CD8-positive, alpha-beta memory T cell (primary cell): ENCODE measurements at regions not wholly inside any gene's neighbourhood (a gene's known extent, or its start where the extent isn't known, plus 50 kb on each side); places are given as distances from the start of the nearest gene placed in this dataset.

Source experiments
- CTCF ChIA-PET: fragments of 350-600 bp; sonication (Branson Sonifier 250); formaldehyde crosslinking; loops from one replicate; lab custom pipeline; 2021; ENCODE audit warnings: antibody characterized with exemption; lab: Charles Lee
- POLR2A ChIA-PET: fragments of 350-600 bp; sonication (Branson Sonifier 250); formaldehyde crosslinking; loops from one replicate; lab custom pipeline; 2021; ENCODE audit warnings: antibody characterized with exemption; lab: Charles Lee
- DNase-seq, 5 donors: peaks; one replicate each; pipeline versions ENCODE4 v3.0.0 to v3.0.0-alpha.2; 2020 to 2022; ENCODE audit warnings: mixed read lengths in 1 of 5
- H3K27ac ChIP-seq: one replicate; pipeline ENCODE4 v1.7.0; 2013; ENCODE audit warnings: low read depth, mild to moderate bottlenecking, low read length, moderate library complexity
- H3K27me3 ChIP-seq: 2 replicates; pipeline ENCODE4 v1.7.0; 2013; ENCODE audit warnings: low read length, mild to moderate bottlenecking; ENCODE audit not compliant: insufficient read depth, poor library complexity, severe bottlenecking
- H3K36me3 ChIP-seq: 2 replicates; pipeline ENCODE4 v1.7.0; 2013; ENCODE audit warnings: mild to moderate bottlenecking, low read length, moderate library complexity; ENCODE audit not compliant: insufficient read depth
- H3K4me1 ChIP-seq: 2 replicates; pipeline ENCODE4 v1.7.0; 2013; ENCODE audit warnings: mild to moderate bottlenecking, low read length, moderate library complexity; ENCODE audit not compliant: insufficient read depth
- H3K4me3 ChIP-seq: 2 replicates; pipeline ENCODE4 v1.7.0; 2013; ENCODE audit warnings: mild to moderate bottlenecking, low read length
- H3K9me3 ChIP-seq: 2 replicates; pipeline ENCODE4 v1.7.0; 2013; ENCODE audit warnings: mild to moderate bottlenecking, low read length
- H3K27ac Mint-ChIP-seq, 8 donors: one replicate each; pipeline ENCODE4 v1.8.0; 2020 to 2021; ENCODE audit warnings: mixed read lengths in 8 of 8, mild to moderate bottlenecking in 6 of 8, inconsistent platforms in 3 of 8, moderate library complexity in 3 of 8
- H3K27me3 Mint-ChIP-seq, 2 donors: one replicate each; pipeline ENCODE4 v1.8.0; 2020 to 2021; ENCODE audit warnings: mixed read lengths in 2 of 2, mild to moderate bottlenecking in 1 of 2, moderate library complexity in 1 of 2
- H3K36me3 Mint-ChIP-seq, 3 donors: one replicate each; pipeline ENCODE4 v1.8.0; 2020 to 2021; ENCODE audit warnings: mixed read lengths in 3 of 3, inconsistent platforms in 1 of 3, mild to moderate bottlenecking in 1 of 3
- H3K4me1 Mint-ChIP-seq, 3 donors: one replicate each; pipeline ENCODE4 v1.8.0; 2020 to 2021; ENCODE audit warnings: mixed read lengths in 3 of 3, inconsistent platforms in 1 of 3, mild to moderate bottlenecking in 1 of 3
- H3K4me3 Mint-ChIP-seq, 7 donors: one replicate each; pipeline ENCODE4 v1.8.0; 2020 to 2021; ENCODE audit warnings: mixed read lengths in 7 of 7, mild to moderate bottlenecking in 6 of 7, moderate library complexity in 4 of 7, inconsistent platforms in 2 of 7
- H3K9me3 Mint-ChIP-seq, 5 donors: one replicate each; pipeline ENCODE4 v1.8.0; 2020 to 2022; ENCODE audit warnings: mixed read lengths in 5 of 5, mild to moderate bottlenecking in 3 of 5, moderate library complexity in 2 of 5, inconsistent platforms in 1 of 5

DNA sequence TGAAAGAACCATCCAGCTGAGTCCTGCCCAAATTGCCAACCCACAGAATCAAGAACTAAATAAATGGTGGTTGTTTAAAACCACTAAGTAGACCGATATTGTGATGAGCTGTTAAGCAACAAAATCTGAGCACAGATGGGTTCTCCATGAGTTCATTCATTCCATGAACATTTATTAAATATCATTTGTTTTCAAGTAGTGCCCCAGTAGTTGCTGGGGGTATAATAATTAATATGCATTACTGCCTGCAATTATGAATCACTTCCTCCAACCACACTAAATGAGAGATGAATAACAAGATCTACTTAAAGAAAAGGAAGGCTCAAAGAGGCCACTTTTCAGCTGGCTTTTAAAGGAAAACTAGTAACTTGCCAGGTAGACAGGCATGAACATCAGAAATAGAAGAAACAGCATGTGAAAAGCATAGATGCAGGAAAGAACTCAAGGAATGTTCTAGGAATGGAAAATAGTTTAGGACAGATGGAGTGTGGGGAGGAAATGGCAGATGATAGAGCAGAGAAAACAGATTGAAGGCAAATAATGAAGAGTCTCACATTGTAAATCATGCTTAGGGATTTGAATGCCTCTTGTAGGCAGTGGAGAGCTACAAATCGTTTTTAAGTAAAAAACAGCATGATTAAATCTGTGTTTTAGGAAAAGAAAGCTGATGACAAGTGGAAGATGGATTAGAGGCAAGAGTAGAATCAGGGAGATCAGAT, 641.7 kb upstream of the DIPK2B start:
- CTCF ChIA-PET, result interaction anchor here (1.1 to 2.4 kb wide), 3 partner anchors 11 to 210 kb away, joined by 3 to 19 read pairs (median 3); no protein-coding TSS in a partner anchor
- no peak overlapping the region for H3K27ac ChIP-seq
- H3K9me3 Mint-ChIP-seq, result no peaks in the 10 kb centered on the region

DNA sequence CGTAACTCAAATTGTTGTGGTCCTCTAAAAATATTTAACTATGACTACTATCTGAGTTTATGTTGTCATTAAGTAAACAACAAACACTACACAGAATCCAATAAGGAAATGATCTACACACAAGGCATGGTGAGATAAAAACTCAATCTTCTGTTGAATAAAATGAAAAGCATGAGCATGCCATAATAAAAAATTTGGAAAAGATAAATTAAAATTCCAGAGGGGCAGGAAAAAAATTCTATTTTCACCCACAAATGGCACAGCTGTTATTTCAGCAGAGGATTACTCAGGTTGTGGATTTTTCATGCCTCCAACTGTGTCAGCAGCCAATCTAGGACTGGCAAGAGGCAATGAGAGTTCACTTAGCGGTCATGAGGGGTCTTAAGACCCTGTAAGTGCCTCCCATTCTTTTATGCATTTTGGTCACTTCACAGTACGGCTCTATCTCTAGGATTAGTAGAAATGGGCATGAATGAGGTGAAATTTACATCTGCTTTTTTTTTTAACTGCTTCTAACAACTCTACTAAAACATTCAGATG, 639.8 kb upstream of the DIPK2B start:
- Histone ChIP-seq H3K27me3 (no peaks in the 10 kb centered on the region), H3K4me3 (no peak overlapping the region), H3K27ac (no peak overlapping the region), H3K4me1 (no peaks in the 10 kb centered on the region), H3K9me3 (no peaks in the 10 kb centered on the region), H3K36me3 (no peaks in the 10 kb centered on the region)
- Mint-ChIP-seq H3K27ac (peak overlapping the region in 1 of 8 donors; percentile 37), H3K36me3 (peaks cover 0 to 1% (median 0%) of the 10 kb centered on the region in 3 donors), H3K4me1 (peaks cover 5 to 27% (median 21%) of the 10 kb centered on the region in 3 donors), H3K4me3 (no peak overlapping the region), H3K27me3 (peaks cover 0 to 5% of the 10 kb centered on the region in 2 donors), H3K9me3 (no peaks in the 10 kb centered on the region)
- DNase-seq, result no peak
- CTCF ChIA-PET, result no interaction called here
- POLR2A ChIA-PET, result no interaction called here

More for the DNA sequence above, 641.7 kb upstream of the DIPK2B start:
- no peak overlapping the region for H3K4me3 ChIP-seq
- no peak for DNase-seq
- no peaks in the 10 kb centered on the region for H3K4me1 ChIP-seq
- Mint-ChIP-seq H3K27ac (peak overlapping the region in 3 of 8 donors; percentile 40 to 58 (median 54)), H3K36me3 (peaks cover 0 to 4% (median 3%) of the 10 kb centered on the region in 3 donors), H3K4me3 (peak overlapping the region in 2 of 7 donors; percentile 4 to 17), H3K27me3 (peaks cover 0 to 5% of the 10 kb centered on the region in 2 donors), H3K4me1 (peaks cover 5 to 34% (median 25%) of the 10 kb centered on the region in 3 donors)
- H3K36me3 ChIP-seq, result no peaks in the 10 kb centered on the region
- no peaks in the 10 kb centered on the region for H3K9me3 ChIP-seq
- POLR2A ChIA-PET, result no interaction called here
- H3K27me3 ChIP-seq, result no peaks in the 10 kb centered on the region

DNA sequence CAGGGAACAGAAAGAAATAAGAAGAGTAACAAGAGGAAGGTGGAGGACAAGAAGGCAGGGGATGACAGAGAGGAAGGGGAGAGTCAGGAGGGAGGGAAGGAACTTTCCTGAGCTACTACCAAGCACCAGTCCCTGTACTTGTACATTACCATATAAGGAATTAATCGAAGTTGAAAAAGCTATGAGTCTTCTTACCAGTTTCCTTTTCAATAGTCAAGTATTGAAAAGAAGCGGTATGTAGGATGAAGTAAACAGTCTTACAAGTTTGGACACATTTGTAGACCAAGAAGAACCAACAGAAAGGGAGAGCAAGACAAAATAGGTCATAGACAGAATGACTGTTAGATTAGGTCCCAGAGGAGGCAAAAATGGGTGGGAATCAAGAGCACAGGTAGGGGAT, 629.7 kb upstream of the DIPK2B start:
- DNase-seq, result no peak
- peaks cover 3 to 18% (median 14%) of the 10 kb centered on the region in 3 donors for H3K4me1 Mint-ChIP-seq
- no peaks in the 10 kb centered on the region for H3K36me3 ChIP-seq
- no peak overlapping the region for H3K27ac ChIP-seq
- no peak overlapping the region for H3K4me3 ChIP-seq
- ChIA-PET CTCF (no interaction called here), POLR2A (no interaction called here)
- H3K9me3 Mint-ChIP-seq, result peaks cover 0 to 2% (median 0%) of the 10 kb centered on the region in 5 donors
- H3K27ac Mint-ChIP-seq, result peak overlapping the region in 3 of 8 donors; percentile 12 to 47 (median 32)
- no peaks in the 10 kb centered on the region for H3K27me3 ChIP-seq
- peak overlapping the region in 1 of 7 donors; percentile 8 for H3K4me3 Mint-ChIP-seq
- H3K27me3 Mint-ChIP-seq, result peaks cover 0 to 3% of the 10 kb centered on the region in 2 donors
- no peaks in the 10 kb centered on the region for H3K9me3 ChIP-seq
- no peaks in the 10 kb centered on the region for H3K36me3 Mint-ChIP-seq
- no peaks in the 10 kb centered on the region for H3K4me1 ChIP-seq

DNA sequence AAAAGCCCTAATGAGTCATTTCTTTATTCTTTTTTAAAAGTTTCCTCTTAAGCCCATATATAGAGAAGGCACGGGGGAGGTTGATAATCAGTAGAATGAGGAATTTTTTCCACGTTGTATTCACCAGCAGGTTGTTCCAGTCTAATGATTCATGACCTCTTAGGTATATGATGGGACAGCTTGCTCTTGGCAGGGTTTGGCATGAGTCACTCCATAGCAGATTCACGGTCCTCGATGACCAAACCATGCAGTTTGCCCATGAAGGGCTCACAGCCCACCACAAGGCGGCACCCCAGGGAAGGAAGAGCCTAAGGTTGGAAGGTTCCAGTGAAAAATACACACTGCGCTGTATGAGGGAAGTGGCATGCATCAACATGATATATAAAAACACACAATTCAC, 623.8 kb upstream of the DIPK2B start:
- H3K27ac Mint-ChIP-seq, result peak overlapping the region in 1 of 8 donors; percentile 50
- POLR2A ChIA-PET, result no interaction called here
- DNase-seq, result no peak

DNA sequence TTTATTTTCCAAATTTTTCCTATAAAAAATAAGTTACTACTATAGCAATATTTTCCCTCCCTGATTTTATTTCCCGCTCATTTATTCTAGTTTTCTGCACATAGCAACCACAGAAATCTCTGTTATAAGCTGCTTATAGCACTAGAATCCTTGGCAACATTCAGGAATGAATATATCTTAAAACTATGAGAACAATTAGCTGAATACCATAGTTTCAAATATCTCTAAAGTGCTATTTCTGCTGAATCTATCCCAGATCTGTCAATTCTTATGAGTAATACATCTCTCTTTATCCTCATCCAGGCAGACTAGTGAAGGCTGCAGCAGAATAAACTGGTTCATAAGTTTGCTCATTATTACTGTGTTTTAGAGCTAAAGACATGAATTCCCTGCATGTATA, 622.9 kb upstream of the DIPK2B start:
- Histone ChIP-seq H3K27me3 (no peaks in the 10 kb centered on the region), H3K9me3 (no peaks in the 10 kb centered on the region), H3K27ac (no peak overlapping the region), H3K4me1 (no peaks in the 10 kb centered on the region), H3K36me3 (no peaks in the 10 kb centered on the region), H3K4me3 (no peak overlapping the region)
- DNase-seq, result no peak
- no peaks in the 10 kb centered on the region for H3K27me3 Mint-ChIP-seq
- H3K27ac Mint-ChIP-seq, result no peak overlapping the region
- ChIA-PET CTCF (interaction anchor here (0.9 to 1.2 kb wide), 2 partner anchors 21 to 22 kb away, joined by 3 read pairs; no protein-coding TSS in a partner anchor), POLR2A (no interaction called here)
- H3K36me3 Mint-ChIP-seq, result peaks cover 0 to 2% (median 0%) of the 10 kb centered on the region in 3 donors
- no peak overlapping the region for H3K4me3 Mint-ChIP-seq
- H3K4me1 Mint-ChIP-seq, result peaks cover 1 to 8% (median 3%) of the 10 kb centered on the region in 3 donors
- H3K9me3 Mint-ChIP-seq, result peaks cover 0 to 2% (median 0%) of the 10 kb centered on the region in 5 donors

More for the DNA sequence above, 623.8 kb upstream of the DIPK2B start:
- H3K9me3 Mint-ChIP-seq, result peaks cover 0 to 2% (median 0%) of the 10 kb centered on the region in 5 donors
- Histone ChIP-seq H3K27ac (no peak overlapping the region), H3K4me1 (no peaks in the 10 kb centered on the region), H3K9me3 (no peaks in the 10 kb centered on the region), H3K27me3 (no peaks in the 10 kb centered on the region), H3K4me3 (no peak overlapping the region), H3K36me3 (no peaks in the 10 kb centered on the region)
- H3K36me3 Mint-ChIP-seq, result peaks cover 0 to 2% (median 0%) of the 10 kb centered on the region in 3 donors
- CTCF ChIA-PET, result interaction anchor here (0.9 kb wide), 1 partner anchor 20 kb away, joined by 3 read pairs; no protein-coding TSS in a partner anchor
- H3K4me1 Mint-ChIP-seq, result peaks cover 1 to 10% (median 3%) of the 10 kb centered on the region in 3 donors
- H3K27me3 Mint-ChIP-seq, result no peaks in the 10 kb centered on the region
- no peak overlapping the region for H3K4me3 Mint-ChIP-seq

DNA sequence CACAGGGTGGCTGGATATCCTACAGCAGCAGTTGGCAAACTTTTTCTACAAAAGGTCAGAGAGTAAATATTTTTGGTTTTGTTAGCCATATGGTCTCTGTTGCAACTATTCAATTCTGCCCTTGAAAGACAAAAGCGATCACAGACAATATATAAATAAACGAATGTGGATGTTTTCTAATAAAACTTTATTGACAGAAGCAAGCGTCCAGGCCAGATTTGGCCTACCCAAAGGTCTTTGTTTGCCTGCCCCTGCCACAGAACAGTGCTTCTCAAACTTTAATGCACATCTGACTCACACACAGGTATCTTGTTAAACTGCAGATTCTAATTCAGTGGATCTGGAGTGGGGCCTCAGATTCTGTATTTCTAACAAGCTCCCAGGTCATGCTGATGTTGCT, 621.4 kb upstream of the DIPK2B start:
- Mint-ChIP-seq H3K27ac (no peak overlapping the region), H3K27me3 (no peaks in the 10 kb centered on the region), H3K9me3 (peaks cover 0 to 2% (median 0%) of the 10 kb centered on the region in 5 donors), H3K36me3 (peaks cover 0 to 2% (median 0%) of the 10 kb centered on the region in 3 donors), H3K4me3 (no peak overlapping the region), H3K4me1 (peaks cover 1 to 8% (median 3%) of the 10 kb centered on the region in 3 donors)
- POLR2A ChIA-PET, result no interaction called here
- no peaks in the 10 kb centered on the region for H3K9me3 ChIP-seq
- no peaks in the 10 kb centered on the region for H3K36me3 ChIP-seq
- no peak overlapping the region for H3K4me3 ChIP-seq
- DNase-seq, result no peak
- no peaks in the 10 kb centered on the region for H3K27me3 ChIP-seq
- CTCF ChIA-PET, result no interaction called here
- H3K27ac ChIP-seq, result no peak overlapping the region
- no peaks in the 10 kb centered on the region for H3K4me1 ChIP-seq

DNA sequence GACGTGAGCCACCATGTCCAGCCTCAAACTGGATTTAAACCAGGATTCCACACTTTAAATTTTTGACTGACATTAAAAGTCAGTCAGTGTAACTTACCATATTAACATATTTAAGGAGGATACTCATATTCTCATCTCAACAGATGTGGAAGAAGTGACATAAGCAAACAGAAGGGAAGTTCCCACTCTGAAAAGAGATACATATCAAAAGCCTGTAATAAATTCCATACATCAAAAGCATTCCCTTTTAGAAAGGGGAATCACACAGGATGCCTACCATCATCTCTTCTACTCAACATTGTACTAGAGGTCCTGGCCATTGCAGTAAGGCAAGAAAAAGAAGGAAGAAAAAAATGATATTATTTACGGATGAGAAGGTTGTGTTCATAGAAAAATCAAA, 618.2 kb upstream of the DIPK2B start:
- no peaks in the 10 kb centered on the region for H3K36me3 Mint-ChIP-seq

DNA sequence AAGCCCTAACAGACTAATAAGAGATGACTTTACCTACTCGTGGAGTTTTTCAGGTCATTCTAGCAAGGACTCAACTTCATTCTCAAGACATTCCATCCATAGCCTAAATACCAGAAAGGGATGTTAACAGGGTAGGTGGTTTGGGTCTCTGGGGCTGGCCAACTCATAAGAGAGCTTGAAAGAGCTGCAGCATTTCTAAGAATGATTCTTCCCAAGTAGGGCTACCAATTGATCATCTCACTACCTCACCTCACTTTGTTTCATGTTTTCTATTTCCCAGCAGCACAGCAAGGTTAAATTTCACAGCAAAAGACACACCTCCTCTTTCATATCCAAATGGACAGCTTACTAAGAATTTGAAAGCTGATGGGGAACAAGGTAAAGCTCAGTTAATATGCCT, 614.8 kb upstream of the DIPK2B start:
- Mint-ChIP-seq H3K4me1 (peaks cover 0 to 25% (median 16%) of the 10 kb centered on the region in 3 donors), H3K27ac (no peak overlapping the region), H3K27me3 (peaks cover 0 to 5% of the 10 kb centered on the region in 2 donors), H3K4me3 (peak overlapping the region in 1 of 7 donors; percentile 10), H3K36me3 (no peaks in the 10 kb centered on the region), H3K9me3 (no peaks in the 10 kb centered on the region)
- ChIA-PET POLR2A (no interaction called here), CTCF (no interaction called here)
- no peaks in the 10 kb centered on the region for H3K36me3 ChIP-seq
- H3K27me3 ChIP-seq, result no peaks in the 10 kb centered on the region
- H3K27ac ChIP-seq, result no peak overlapping the region
- H3K9me3 ChIP-seq, result no peaks in the 10 kb centered on the region
- H3K4me1 ChIP-seq, result no peaks in the 10 kb centered on the region
- no peak overlapping the region for H3K4me3 ChIP-seq
- no peak for DNase-seq

More for the DNA sequence above, 618.2 kb upstream of the DIPK2B start:
- no peak for DNase-seq
- H3K4me3 Mint-ChIP-seq, result no peak overlapping the region
- CTCF ChIA-PET, result no interaction called here
- Histone ChIP-seq H3K4me1 (no peaks in the 10 kb centered on the region), H3K27ac (no peak overlapping the region), H3K9me3 (no peaks in the 10 kb centered on the region), H3K4me3 (no peak overlapping the region), H3K36me3 (no peaks in the 10 kb centered on the region), H3K27me3 (no peaks in the 10 kb centered on the region)
- POLR2A ChIA-PET, result interaction anchor here (0.7 kb wide), 1 partner anchor 575 kb away, joined by 3 read pairs; no protein-coding TSS in a partner anchor
- peaks cover 0 to 11% (median 9%) of the 10 kb centered on the region in 3 donors for H3K4me1 Mint-ChIP-seq
- H3K27ac Mint-ChIP-seq, result no peak overlapping the region
- no peaks in the 10 kb centered on the region for H3K27me3 Mint-ChIP-seq
- no peaks in the 10 kb centered on the region for H3K9me3 Mint-ChIP-seq
